GM18870 (cell line): ENCODE measurements at regions not wholly inside any gene's neighbourhood (a gene's known extent, or its start where the extent isn't known, plus 50 kb on each side); places are given as distances from the start of the nearest gene placed in this dataset.

Source experiments
- ATAC-seq: cut with Tn5 transposase; IDR thresholded peaks from one replicate; pipeline ENCODE4 v1.9.1; 2021; ENCODE audit warnings: moderate library complexity; ENCODE audit not compliant: unreplicated experiment

DNA sequence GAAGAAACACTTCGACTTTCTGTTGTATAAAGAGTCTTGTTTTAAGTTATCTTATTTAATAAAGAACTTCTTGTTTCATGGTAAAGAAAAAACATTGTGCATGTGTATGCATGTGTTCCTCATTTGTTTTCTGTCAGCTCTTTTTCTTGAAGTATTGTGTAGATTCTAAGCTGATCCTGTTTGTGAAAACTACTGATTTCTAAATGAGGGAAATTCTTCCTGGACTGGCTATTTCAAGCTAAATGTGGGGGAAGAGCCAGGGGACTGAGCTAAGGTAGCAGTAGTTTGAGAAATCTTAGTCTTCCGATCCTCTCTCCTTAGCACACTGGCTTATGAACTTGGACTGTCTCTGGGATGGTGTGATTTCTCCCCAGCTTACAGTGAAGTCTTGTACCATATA lies 56.4 kb upstream of the RBMS1 start:
- ATAC-seq = no peak

DNA sequence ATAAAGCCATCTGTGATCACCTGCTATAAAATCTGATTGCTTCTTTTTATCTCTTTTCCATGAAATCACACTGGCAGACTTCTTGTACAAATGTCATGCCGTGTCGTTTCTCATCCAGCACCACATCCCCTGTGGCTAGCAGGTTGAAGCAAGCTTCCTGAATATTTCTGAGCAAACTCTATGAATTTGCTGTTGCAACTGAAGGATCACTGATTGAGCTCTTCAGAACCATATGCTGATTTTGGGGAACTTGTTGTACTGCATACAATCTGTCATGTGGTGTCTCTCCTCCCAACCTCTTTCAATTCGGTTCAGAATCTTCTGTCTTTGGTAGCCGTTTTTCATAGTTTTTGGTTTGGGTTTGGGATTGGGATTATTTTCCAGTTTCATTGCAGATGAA lies 57.7 kb upstream of the RBMS1 start:
- no peak for ATAC-seq

DNA sequence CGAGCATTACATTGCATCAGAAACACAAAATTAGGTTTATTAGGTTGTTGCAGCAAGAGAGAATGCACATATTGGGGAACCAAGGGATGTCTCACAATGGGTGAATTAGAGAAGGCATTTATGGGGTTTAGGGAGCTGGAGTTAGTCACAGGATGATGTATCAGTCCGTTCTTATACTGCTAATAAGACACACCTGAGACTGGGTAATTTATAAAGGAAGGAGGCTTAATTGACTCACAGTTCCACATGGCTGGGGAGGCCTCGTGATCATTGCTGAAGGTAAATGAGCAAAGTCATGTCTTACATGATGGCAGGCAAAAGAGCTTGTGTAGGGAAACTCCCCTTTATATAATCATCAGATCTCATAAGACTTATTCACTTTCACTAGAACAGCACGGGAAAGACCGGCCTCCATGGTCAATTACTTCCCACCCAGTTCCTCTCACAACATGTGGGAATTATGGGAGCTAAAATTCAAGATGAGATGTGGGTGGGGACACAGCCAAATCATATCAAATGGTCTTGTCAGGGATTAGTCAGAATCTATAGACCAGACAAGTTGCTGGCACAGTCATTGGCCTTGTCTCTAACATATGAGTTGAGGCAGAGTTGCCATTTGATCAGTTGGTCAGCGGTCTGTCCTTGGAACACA lies 61.9 kb upstream of the RBMS1 start:
- ATAC-seq = no peak

DNA sequence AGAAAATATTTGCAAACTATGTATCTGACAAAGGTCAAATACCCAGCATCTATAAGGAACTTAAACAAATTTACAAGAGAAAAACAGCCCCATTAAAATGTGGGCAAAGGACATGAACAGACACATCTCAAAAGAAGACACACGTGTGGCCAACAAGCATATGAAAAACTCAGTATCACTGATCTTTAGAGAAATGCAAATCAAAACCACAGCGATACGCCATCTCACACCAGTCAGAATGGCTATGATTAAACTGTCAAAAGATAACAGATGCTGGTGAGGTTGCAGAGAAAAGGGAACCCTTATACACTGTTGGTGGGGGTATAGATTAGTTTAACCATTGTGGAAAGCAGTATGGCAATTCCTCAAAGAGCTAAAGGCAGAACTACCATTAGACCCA lies 64.3 kb upstream of the RBMS1 start:
- ATAC-seq = no peak

DNA sequence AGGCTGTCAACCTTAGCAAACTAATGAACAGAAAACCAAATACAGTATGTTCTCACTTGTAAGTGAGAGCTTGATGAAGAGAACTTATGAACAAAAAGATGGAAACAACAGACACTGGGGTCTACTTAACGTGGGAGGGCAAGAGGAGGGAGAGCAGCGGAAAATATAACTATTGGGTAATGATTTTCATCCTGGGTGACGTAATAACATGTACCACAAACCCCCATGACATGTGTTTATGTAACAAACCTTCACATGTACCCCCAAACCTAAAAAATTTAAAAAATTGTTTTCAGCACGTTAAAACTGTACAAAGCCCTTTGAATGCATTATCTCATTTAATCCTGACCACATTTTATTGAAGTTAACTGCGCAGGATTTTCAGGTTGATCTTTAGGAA lies 64.9 kb upstream of the RBMS1 start:
- ATAC-seq = no peak

DNA sequence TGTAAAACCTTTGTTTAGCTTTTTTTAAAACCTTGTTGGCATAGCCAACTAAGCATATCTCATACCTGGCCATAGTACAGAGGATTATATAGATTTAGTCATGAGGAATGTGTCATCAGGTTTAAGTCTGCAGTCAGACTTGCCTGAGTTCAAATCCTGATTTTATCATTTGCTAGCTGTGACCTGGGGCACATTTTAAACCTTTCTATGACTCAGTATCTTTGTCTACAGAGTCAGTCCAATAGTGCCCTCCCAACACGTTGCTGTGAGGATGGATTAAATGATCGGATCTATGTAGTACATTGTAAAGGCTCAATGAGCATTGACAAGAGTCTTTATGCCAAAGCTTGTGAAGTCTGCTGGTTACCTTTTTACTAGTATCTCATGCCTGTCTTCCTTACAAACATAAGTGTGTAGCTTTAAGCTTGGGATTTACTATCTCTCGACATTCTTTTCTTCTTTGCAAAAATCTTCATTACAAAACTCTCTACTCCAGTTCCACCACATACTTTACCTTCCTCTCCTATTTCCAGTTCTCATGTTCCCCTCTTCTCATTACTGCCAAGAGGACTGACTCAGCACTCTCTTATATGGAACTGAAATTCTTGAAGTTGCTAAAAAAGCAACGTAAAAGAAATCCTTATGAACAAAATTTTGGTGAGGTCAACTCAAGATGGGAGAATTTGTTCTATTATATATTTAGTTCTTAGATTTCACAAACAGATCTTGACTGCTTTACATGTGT lies 68.1 kb upstream of the RBMS1 start:
- no peak for ATAC-seq

DNA sequence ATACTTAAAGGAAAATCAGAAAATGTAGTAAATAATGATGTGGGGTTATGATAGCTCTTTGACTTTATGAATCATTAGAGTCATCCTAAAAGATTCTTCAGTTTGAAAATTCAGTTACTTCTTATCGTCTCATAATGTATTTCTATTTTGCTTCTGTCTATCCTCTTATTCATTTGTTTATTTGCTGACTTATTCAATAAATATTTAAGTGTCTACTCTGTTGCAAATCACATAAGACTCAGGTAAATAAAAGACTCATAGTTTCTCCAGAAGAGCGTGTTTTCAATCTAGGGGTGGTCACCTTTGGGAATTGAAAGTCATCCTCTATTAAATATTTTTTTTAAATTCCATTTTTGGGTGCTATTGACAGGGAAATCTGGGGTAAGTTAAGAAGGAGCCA lies 69.1 kb upstream of the RBMS1 start:
- ATAC-seq = no peak

DNA sequence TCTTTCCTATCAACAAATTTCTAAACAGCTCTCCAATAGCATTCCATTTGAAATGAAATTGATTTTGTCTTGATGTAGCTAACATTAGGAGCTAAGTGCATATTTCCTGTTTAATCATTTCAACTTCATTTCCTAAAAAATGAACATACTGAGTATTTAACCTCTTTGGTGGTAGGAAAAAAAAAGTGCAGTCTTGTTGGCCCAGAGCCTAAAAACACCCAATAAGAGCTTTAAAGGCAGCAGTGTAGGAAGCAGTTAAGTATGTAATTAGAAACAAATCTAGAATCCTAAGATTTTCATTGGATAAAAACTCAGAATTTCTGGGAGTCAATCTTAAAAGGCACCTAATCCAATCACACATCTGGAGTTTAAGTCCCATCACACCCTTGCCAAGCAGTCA lies 71.0 kb upstream of the RBMS1 start:
- no peak for ATAC-seq

DNA sequence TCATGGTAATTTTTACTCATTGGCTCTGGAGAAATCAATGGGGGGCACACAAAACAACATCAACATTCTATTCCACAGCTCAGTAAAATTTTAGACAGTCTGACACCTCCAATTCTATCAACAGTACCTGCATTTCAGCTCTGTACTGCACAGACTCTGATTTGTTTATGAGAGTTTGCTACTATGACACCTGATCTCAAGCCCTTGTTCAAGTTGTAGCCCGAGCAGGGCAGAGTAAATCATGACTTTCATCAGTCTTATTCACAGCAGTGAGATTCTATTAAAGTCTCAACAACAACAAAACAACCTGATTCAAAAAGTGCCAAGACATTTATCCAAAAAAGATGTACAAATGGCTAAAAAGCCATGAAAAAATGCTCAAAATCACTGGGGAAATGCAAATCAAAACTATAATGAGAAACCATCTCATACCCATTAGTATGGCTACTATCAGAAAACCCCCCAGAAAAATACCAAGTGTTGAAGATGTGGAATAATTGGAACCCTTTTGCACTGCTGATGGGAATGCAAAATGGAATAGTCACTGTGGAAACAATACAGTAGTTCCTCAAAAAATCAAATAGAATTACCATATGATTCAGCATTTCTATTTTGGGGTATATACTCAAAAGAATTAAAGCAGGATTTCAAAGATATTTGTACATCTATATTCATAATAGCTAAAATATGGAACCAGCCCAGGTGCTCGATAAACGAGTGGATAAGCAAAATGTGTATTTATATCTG lies 71.7 kb upstream of the RBMS1 start:
- no peak for ATAC-seq

DNA sequence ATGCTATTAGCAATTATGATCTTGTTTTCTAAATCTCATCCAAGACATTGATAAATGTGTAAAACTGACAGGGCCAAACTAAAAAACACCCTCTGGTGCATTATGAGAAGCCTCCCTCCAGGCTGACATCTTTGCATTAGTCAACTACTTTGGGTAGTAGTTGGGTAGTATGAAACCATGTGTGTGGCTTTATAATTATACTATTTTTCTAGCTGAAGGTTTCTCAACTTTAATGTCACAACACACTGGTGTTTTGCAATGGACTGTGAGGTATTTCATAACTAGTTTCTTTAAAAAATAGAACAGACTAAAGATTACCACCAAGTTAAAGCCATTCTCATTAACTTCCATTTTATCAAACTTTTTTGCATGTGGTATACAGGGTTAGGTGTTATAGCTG lies 73.1 kb upstream of the RBMS1 start:
- ATAC-seq = no peak

DNA sequence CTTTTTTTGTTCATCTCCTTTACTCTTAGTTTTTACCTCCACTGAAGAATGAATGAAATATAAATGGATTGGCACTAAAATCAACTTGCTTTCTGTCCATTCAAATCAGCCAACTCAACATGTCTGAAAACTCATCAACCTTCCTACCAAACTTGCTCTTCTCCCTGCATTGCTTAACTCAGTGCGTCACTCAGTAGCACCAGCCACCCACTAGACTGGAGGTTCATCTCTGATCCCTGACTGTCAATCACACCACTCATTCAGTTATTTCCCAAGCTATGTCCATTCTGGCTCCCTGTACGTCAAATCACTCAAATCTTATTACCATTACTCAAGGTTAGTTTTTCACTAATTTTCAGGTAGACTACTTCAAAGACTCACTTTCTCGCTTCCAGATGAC lies 75.2 kb upstream of the RBMS1 start:
- ATAC-seq = no peak

DNA sequence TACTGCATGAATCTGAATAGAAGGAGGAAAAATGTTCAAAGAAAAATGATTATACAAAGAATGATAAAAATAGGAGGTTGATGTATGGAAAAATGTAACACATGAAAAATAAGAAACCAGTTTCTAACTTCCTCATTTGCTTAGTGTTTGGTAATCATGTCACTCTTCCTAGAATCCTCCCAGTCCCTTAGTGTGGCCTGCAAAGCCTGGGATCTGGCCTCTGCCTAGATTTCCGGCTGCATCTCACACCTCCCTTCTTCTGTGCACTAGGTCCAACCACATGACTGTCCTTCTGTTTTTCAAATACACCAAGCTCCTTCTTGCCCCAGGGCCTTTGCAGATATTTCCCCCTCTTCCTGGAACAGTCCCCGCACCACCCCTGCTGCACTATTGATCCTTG lies 76.8 kb upstream of the RBMS1 start:
- no peak for ATAC-seq

DNA sequence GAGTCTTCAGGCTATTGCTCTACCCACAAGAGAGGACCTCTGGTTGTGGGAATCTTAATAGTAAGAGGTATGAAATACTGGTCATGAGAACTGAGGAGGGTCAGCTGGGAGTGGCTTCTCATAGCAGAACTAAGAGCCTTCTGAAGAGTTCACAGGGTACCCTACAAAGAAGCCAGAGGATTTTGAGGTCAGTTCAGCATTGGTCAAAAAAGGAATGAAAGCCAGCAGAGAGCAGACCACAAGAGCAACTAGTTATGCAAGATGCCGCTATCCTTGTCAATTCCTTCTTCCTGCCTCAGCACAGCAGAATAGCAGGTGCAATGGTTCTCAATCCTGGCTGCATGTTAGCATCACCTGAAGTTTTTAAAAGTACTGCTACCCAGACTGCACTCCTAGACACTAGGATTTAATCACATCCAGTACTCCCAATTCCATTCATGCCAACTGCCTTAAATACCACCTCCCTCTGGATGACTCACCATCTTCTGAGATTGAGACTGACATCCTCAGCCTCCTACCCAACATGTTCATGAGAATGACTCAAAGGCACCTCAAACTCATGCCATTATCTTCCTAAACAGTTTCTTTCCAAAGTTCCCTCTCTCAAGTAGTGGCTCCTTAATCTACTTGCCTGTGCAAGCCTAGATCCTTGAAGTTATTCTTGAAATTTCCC lies 81.0 kb upstream of the RBMS1 start:
- ATAC-seq = no peak

DNA sequence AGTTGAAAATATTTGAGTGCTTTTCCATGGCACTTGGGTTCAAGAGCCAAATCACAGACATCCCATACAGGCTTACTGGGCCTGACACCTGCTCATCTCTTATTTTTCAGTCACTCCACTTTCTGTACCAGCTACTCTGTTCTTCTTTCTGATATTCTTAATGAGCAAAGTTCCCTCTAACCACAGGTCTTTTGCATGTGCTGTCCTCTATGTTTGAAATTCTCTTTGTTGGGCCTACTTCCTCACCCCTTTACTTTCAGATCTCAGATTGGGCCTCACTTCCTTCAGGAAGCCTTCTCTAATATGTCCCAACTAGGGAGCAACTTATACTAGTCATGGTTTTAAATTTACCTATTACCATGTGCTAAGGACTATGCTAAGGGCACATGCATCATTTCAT lies 81.8 kb upstream of the RBMS1 start:
- ATAC-seq = no peak

DNA sequence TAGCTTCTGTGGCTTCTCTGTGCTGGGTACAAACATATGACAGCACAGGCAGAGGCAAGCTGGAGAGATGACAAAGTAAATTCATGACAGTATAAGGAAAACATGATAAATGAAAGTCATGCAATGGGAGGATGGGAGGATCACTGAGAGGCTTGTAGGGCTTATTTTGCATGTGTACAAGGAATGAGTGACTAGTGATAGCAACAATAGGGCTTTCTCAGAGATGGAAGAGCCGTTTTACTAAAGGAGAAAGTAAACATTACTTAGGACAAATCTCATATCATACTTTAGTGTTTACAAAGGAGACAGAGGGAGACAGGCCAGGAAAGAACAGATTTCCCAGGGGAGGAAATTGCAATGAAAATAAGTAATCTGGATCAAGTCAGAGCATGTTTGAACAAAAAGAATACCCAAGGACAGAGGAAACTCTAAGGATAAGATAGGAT lies 82.5 kb upstream of the RBMS1 start:
- no peak for ATAC-seq

DNA sequence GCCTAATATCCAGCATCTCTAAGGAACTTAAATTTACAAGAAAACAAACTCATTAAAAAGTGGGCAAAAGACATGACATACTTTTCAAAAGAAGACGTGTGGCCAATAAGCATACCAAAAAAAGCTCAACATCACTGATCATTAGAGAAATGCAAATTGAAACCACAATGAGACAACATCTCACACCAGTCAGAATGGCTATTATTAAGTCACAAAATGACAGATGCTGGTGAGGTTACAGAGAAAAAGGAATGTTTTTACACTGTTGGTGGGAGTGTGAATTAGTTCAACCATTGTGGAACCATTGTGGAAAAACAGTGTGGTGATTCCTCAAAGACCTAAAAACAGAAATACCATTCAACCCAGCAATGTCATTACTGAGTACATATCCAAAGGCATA lies 83.5 kb upstream of the RBMS1 start:
- ATAC-seq = peak; percentile 49

DNA sequence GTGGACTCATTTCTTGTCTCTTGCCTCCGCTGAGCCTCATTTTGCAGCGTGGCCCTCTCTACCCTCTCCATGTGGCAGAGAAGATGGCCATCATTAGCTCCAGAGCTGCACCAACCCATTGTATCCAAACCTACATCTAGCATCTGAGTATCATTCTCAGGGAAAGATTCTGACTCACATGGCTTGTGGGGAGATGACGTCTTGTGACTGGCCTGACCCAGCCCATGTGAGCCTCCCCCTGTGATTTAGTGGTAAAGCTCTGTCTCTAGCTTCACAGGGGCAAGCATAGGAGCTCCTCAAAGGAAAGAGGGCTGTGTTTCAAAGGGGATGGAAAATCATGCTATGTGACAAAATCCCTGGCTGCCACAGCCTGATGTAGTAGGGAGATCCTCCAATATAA lies 87.4 kb upstream of the RBMS1 start:
- ATAC-seq = no peak

DNA sequence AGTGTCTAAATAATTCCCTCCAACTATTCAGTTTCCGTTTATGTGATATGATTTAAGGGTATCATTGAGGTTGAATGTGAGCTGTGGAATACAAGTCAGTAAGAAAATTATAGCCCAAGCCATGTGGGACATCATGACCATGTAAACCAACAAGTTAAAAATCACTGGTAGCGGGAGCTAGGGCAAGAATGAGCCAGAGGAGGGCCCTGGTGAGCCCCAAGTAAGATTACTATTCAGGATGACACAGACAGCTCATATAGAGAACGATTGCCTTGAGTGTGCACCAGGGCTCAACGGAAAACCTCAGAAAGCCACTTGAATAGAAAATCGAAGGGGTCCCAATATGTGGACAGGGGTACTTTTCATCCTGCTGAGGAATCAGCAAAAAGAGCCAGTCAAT lies 87.8 kb upstream of the RBMS1 start:
- ATAC-seq = no peak

DNA sequence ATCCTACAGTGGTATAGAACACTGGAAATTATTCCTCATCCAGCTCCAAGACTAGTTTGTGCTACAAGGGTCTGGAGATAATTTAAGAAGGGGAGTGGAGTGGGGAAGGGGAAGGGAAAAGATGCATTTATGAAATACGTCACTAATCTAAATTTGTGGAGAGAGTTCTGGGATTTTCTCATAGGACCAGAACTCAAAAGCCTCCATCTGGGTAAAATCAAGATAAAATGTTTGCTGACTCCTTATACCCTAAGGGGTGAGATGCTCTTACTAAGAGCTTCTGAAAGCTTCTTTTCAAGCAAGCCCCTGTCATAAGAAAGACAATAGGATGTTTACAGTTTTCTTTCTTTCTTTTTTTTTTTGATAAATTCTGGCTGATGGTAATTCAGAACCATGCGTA lies 88.5 kb upstream of the RBMS1 start:
- ATAC-seq = no peak

DNA sequence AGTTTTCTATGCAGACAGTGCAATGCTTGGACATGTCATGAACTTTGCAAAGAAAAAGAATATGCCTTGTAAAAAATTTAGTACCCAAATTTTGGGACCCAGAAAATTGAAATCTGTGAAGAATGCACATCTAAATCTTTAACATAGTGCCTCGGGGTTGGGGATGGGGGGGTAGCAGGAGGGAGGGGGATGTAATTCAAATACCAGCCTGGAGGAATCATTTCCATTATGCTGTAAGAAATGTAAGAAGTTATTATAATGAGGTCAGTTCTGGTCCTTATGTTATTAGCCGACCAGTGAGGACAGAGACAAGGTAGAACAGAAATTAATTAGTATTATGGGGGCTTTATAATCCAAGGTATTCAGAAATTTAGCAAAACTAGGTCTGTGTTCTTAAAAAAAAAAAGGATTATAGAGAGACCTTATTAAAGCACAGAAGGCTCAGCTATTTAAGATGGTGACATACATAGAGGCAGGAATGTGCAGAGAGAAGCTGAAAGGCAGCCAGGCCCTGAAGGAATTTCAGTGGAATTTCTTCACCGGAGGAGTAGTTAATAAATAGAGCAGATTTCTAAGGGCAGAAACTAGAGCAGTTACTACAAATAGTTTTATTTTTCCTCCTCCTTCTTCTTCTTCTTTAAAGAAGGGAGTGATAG lies 89.0 kb upstream of the RBMS1 start:
- ATAC-seq = no peak

DNA sequence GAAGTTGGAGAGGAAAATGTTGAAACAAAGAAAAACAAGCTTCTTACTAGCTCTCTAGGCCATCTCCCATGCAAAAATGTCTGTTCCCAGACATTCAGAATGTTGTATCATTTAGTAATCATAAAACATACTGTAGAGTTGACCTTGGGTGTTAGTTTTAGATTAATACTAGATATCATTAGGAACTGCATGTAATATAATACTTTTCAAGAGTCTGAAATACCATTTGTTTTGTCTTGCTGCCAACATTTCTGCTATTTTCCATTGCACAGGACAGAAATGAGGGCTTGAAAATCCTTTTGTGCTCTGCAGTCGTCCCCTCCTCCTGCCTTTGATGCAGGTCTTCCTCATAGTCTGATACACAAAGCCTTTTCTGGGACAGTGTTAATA lies 89.5 kb upstream of the RBMS1 start:
- no peak for ATAC-seq
